Fibroblast of skin of abdomen (primary cell): ENCODE measurements at regions not wholly inside any gene's neighbourhood (a gene's known extent, or its start where the extent isn't known, plus 50 kb on each side); places are given as distances from the start of the nearest gene placed in this dataset.

Source experiments
- DNase-seq: peaks from one replicate; pipeline ENCODE4 v3.0.0-alpha.2; 2013

GRCh38 chr4:123455360-123455759, 58.8 kb downstream of the SPRY1 start:
- no peak for DNase-seq

GRCh38 chr4:123462007-123462406, 65.4 kb downstream of the SPRY1 start:
- no peak for DNase-seq

GRCh38 chr4:123463869-123464268, 67.3 kb downstream of the SPRY1 start:
- DNase-seq, result no peak

- no peak for DNase-seq
Observed at GRCh38 chr4:123465416-123465815, 68.8 kb downstream of the SPRY1 start.

DNA sequence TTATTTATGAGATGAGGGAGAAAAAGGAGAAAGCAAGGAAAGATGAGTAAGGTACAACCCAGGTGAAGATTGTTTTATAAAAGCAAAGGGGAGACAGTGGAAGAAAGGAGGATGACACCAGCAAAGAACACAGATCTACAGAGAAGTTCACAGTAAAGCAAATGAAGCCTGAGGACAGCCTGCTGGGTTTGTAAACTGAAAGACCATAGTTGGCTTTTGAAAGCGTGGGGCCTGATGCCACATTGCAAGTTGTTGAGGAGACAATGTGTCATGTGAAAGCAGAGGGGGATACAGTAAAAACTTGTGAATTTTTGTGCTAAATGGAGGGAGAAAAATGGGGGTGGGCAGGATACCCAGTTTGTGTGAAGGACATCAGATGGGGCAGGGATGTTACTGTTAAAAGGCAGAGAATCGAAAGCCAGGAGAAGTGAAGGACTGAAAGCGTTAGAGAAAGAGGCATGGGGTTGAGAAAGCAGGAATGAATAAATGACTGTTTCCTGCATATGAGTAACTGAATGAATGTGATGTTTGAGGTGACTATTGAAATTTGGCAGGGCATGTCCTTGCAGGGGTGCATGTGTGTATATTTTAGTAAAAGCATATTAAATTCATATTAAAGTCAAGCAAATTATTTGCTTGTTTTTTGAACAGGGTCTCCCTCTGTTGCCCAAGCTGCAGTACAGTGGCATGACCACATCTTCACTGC, 69.6 kb downstream of the SPRY1 start:
- DNase-seq, result no peak

- DNase-seq, result no peak
Observed at GRCh38 chr4:123468479-123469031, 72.0 kb downstream of the SPRY1 start.

GRCh38 chr4:123469245-123469644, 72.7 kb downstream of the SPRY1 start:
- DNase-seq, result no peak

DNA sequence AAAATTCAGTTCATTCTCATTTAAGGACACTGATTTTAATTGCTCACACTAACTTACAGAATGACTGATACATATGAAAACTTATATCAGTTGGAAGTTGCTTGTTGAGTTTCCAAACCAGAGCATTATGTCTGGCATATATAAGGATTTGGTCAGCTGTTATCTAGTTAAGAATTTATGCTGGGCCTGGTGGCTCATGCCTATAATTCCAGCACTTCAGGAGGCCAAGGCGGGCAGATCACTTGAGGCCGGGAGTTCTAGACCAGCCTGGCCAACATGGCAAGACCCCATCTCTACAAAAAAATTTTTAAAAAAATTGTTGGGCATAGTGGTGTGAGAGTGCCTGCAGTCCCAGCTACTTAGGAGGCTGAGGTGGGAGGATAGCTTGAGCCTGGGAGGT, 73.1 kb downstream of the SPRY1 start:
- DNase-seq, result no peak

DNA sequence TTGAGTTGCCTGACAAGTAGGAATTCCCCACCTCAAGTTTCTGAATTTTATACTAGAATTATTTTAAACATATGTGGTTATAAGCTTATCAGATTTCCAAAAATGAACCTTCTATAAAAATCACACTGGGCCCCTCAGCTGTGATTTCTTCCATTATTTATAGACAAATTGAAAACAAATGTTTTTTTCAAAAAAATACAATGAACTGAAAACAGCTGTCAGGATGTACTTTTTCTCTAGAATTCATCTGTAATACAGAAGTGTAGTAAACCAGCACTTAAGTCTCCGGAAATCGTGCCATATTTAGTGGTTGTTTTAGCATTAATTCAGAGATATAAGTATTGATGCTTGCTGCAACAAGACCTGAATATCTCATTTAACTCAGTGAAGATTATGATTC, 74.0 kb downstream of the SPRY1 start:
- no peak for DNase-seq

- no peak for DNase-seq
Observed at GRCh38 chr4:123471655-123472369, 75.2 kb downstream of the SPRY1 start.

DNA sequence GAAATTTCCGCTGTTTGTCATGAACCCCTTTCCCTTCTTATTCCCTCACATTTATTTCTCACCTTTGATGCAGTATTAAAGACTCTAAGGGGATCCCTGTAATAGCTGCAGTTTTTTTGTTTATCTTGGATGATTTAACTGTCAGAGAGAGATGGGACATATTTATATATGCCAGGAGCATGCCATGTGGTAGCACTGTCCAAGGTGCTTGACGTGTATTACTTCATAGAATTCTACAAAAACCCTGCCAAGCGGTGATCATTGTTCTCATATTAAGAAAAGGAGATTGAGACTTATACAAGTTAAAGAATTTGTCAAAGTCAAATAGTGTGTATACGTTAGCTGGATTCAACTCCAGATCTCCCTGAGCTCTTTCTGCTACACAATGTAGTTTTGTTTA, 78.2 kb downstream of the SPRY1 start:
- no peak for DNase-seq

GRCh38 chr4:123476089-123476488, 79.5 kb downstream of the SPRY1 start:
- no peak for DNase-seq

- DNase-seq, result peak; percentile 69
Observed at GRCh38 chr4:123477711-123478209, 81.2 kb downstream of the SPRY1 start.

DNA sequence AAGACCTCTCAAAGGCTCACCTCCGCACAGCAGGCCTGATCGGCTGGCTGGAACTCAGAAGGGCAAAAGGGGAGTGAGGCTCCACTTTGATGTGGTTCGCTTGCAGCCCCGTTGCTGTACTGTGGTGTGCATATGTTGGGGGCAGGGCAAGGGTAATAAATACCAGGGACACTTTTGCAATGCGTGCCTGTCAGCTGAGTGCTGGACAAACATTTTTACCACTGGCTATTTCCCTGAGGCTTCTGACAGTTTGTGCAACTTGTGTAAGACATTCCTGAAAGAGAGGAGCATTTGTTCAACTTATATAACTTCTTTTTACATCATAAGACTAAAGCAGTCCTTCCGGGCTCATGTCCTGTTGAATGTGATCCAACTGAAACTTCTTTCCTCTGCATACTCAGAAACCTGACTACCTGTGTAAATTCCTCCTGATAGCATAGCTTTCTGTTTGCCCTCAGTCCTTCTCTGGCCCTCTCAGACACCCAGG, 82.3 kb downstream of the SPRY1 start:
- peak; percentile 68 for DNase-seq

- DNase-seq, result no peak
Observed at GRCh38 chr4:123479944-123480343, 83.3 kb downstream of the SPRY1 start.

DNA sequence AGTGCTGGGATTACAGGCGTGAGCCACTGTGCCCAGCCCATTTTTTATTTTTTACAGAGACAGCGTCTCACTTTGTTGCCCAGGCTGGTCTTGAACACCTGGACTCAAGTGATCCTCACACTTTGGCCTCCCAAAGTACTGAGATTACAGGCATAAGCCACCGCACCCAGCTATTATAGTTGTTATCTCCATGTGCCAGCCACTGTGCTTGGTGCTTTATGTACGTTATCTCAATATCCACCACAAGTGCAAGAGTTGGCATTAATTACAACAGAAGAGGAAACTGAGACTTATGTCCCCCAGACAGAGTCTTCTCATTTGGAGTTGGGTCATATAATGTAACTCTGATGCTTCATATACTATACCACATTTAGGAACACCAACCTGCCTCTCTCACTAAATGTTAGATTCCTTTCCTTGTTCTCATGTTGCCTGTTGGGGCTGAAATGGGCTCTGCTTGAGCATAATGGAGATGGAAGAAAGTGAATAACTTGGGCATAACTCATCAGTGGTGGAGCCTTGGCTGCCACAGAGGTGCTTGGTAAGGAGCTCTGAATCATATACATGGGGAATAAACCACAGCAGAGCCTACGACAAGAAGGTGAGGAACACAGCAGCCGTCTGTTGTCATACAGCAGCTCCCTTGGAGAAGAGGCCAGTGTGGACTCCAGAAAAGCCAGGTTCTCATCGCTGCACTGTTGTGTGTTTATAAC, 84.3 kb downstream of the SPRY1 start:
- peak; percentile 84 for DNase-seq

DNA sequence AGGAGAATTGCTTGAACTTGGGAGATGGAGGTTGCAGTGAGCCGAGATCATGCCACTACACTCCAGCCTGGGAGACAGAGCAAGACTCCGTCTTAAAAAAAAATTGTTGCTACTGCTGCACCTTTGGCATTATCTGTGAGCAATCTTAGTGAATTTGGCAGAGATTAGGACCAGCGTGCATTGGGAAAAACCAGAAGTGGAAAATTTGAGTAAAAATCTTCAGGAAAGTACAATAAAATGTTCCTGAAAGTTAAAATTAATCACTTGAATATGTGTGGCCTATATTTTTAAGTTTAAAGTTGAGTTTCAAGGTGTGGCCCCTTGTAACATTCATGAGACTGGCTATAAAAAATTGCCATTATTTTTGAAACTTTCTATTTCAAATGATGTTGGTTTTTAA, 85.1 kb downstream of the SPRY1 start:
- no peak for DNase-seq

- no peak for DNase-seq
Observed at GRCh38 chr4:123484291-123484926, 87.8 kb downstream of the SPRY1 start.

DNA sequence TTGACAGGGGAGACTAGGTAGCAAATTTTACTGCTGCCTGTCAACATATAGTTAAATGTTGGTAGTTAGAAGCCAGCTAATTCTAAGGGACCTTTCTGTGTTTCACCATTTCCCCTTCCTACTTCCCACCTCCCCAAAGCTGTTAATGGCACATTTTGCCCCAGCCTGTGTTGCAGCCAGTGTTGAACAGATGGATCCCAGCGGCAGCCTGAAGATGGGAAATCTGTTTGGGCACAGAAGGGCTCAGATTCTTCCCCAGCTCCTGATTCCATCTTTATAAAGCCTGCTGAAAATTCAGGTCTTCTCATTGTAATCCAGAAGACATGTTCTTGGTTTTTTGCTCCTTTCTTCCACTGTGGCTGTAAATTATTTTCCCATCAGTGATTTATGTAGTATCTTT, 89.0 kb downstream of the SPRY1 start:
- no peak for DNase-seq

- DNase-seq, result peak; percentile 40
Observed at GRCh38 chr4:123488916-123489315, 92.3 kb downstream of the SPRY1 start.

DNA sequence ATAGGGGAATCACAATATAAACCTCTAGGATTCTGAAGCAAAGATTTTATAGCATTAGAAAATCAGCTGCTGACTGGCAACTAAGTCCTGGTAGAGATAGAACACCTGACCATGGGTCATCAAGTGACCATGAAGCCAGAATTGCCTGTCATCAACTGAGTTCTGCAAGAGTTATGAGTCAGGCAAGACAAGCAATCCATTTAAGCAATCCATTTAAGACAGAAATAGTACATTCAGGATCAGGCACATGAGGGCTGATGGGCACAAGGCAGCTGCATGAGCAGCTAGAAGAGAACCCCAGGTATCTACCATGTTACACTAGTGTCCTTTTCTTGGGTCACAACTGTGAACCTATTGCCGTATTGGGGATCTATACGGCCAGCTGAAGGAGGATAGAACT, 98.9 kb downstream of the SPRY1 start:
- DNase-seq, result no peak

DNA sequence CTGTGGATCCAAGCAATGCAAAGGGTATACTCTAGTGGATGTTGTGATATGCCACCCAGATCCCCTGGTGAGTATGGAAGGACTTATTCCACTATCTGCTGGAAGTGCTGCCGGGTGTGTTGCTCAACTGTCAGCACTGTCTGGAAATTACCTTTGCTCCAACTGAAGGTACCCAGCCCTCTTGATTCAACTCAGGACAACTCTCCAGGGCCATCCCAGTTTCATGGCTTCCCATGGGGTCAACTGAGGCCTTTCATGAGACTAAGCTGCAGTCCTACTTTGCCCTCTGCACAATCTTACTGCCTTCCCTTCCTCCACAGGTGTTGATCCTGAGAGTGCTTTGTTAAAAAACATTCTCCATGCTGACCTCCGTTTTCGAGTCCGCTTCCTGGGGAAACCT, 99.8 kb downstream of the SPRY1 start:
- no peak for DNase-seq

DNA sequence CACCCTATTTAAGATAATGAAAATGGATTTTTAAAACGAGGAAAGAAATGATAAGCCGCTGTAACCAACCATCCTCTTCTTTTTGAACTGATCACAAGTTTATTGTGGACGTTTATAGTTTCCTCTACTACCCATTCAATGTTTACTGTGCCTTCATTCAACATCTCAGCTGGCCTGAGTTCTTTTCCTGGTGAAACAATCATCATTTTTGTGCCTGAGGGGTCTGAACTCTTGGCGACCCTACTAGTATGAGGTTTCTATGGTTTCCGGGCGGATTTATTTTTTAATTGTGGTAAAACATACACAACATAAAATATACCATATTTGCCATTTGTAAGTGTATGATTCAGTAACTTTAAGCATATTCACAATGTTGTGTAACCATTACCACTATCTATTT, 100.7 kb downstream of the SPRY1 start:
- no peak for DNase-seq
